ENCODE measurements at regions not wholly inside any gene's neighbourhood (a gene's known extent, or its start where the extent isn't known, plus 50 kb on each side); places are given as distances from the start of the nearest gene placed in this dataset.

DNA sequence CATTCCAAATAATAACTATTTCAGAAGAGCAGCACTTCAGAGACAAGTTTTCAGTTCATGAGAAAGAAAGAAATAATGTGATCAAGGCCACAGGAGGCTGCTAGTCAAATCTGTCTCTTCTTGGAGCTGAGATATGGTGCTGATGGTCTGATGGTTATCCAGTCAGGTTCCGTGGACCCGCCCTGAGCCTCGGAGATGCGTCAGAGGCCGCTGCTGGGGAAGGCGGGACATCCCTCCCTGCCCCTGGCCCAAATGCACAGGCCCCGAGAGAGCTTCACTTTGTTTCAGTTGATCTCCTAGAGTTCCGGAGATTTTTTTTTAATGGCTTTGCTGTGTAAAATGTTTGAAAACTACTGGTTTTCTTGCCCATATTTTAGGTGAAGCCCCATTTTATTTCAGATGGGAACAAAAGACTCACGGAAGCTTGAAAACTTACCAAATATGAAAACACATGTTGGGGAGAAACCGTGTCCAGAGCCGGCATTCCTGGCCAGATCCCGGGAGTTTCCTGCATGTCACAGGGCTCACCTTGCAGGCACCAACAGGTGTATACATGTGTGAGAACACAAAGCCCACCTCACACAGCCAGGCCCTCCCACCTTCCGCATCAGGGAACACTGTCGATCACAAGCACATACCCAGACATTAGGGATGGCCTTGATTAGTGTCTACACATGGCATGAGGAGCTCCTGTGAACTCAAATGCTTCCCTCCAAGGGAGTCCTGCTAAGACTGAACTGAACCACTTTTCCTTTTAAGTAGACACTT lies 499.0 kb downstream of the TCERG1L start:
- TF ChIP-seq, protein P1, sequence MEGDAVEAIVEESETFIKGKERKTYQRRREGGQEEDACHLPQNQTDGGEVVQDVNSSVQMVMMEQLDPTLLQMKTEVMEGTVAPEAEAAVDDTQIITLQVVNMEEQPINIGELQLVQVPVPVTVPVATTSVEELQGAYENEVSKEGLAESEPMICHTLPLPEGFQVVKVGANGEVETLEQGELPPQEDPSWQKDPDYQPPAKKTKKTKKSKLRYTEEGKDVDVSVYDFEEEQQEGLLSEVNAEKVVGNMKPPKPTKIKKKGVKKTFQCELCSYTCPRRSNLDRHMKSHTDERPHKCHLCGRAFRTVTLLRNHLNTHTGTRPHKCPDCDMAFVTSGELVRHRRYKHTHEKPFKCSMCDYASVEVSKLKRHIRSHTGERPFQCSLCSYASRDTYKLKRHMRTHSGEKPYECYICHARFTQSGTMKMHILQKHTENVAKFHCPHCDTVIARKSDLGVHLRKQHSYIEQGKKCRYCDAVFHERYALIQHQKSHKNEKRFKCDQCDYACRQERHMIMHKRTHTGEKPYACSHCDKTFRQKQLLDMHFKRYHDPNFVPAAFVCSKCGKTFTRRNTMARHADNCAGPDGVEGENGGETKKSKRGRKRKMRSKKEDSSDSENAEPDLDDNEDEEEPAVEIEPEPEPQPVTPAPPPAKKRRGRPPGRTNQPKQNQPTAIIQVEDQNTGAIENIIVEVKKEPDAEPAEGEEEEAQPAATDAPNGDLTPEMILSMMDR (IDR thresholded peaks at IDR 0.05): no peak
- TF ChIP-seq POLR2AphosphoS5 (IDR thresholded peaks at IDR 0.05): no peak
